ENCODE measurements at regions not wholly inside any gene's neighbourhood (a gene's known extent, or its start where the extent isn't known, plus 50 kb on each side); places are given as distances from the start of the nearest gene placed in this dataset.

DNA sequence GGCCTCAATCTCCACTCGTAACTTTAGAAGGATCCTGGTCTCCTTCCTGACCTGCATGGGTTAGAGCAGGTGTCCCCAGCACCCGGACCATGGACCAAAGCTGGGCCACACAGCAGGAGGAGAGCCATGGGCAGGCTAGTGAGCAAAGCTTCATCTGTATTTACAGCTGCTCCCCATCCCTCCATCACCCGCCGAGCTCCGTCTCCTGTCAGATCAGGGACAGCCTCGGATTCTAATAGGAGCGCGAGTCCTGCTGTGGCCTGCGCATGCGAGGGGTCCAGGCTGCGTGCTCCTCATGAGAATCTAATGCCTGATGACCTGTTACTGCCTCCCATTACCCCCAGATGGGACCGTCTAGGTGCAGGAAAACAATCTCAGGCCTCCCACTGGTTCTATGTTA lies 297.7 kb upstream of the SALL3 start:
- Histone ChIP-seq H3K4me3 (replicated peaks in 1 of 4; ENCODE audit: control extremely low read depth in 1 of 4, insufficient read depth in 1 of 4, low read depth in 3 of 4, low read length in 4 of 4) (no peak overlapping the region), H3K27me3 (ENCODE audit: control insufficient read depth, insufficient read depth, low read length) (no peaks in the 10 kb centered on the region), H3K79me2 (ENCODE audit: control insufficient read depth, insufficient read depth, low read length) (no peaks in the 10 kb centered on the region), H3K27ac (ENCODE audit: insufficient read depth, low read length) (no peak overlapping the region), H3K9me3 (ENCODE audit: control insufficient read depth, insufficient read depth, low read depth, low read length) (no peaks in the 10 kb centered on the region), H3K4me2 (ENCODE audit: extremely low read depth, insufficient read depth, low read length) (no peak overlapping the region), H3K4me1 (ENCODE audit: control insufficient read depth, extremely low read depth, insufficient read depth, low read length) (no peaks in the 10 kb centered on the region), H3K36me3 (ENCODE audit: control insufficient read depth, insufficient read depth, low read length) (no peaks in the 10 kb centered on the region), H3K9ac (ENCODE audit: insufficient read depth, low read length) (no peak overlapping the region), H2AFZ (ENCODE audit: low read length) (no peak overlapping the region), H4K20me1 (ENCODE audit: control insufficient read depth, extremely low read depth, insufficient read depth, low read length) (no peaks in the 10 kb centered on the region)
- no peak for DNase-seq (ENCODE audit: low read depth in 2 of 2)
- TF ChIP-seq, protein P1, sequence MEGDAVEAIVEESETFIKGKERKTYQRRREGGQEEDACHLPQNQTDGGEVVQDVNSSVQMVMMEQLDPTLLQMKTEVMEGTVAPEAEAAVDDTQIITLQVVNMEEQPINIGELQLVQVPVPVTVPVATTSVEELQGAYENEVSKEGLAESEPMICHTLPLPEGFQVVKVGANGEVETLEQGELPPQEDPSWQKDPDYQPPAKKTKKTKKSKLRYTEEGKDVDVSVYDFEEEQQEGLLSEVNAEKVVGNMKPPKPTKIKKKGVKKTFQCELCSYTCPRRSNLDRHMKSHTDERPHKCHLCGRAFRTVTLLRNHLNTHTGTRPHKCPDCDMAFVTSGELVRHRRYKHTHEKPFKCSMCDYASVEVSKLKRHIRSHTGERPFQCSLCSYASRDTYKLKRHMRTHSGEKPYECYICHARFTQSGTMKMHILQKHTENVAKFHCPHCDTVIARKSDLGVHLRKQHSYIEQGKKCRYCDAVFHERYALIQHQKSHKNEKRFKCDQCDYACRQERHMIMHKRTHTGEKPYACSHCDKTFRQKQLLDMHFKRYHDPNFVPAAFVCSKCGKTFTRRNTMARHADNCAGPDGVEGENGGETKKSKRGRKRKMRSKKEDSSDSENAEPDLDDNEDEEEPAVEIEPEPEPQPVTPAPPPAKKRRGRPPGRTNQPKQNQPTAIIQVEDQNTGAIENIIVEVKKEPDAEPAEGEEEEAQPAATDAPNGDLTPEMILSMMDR (conservative IDR thresholded peaks at IDR 0.05 in 1 of 2, IDR thresholded peaks at IDR 0.05 in 1 of 2; ENCODE audit: low read depth in 1 of 2, low read length in 2 of 2) = no peak
- TF ChIP-seq EZH2 (IDR thresholded peaks at IDR 0.05; ENCODE audit: low read length, missing control alignments) = no peak

DNA sequence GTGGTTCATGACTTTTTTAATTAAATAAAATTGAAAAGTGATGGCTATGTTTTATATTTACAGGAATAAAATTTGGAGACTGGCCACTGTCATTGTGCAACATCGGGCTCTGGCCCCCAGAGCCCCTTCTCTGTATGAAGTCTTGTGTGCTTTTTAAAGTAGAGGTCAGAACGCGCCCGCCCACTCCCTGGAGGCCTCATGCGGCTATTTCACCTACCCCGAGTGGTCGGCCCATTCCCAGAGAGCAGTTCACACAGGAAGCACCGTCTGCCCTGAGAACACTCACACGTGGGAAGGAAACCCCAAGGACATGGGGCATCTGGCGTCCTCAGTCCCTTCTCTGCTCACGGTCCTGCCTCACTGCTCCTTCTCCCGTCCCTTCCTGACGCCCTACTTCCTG lies 296.9 kb upstream of the SALL3 start:
- Histone ChIP-seq H3K4me3 (replicated peaks in 1 of 4; ENCODE audit: control extremely low read depth in 1 of 4, insufficient read depth in 1 of 4, low read depth in 3 of 4, low read length in 4 of 4) (no peak overlapping the region), H3K4me2 (ENCODE audit: extremely low read depth, insufficient read depth, low read length) (no peak overlapping the region), H3K79me2 (ENCODE audit: control insufficient read depth, insufficient read depth, low read length) (no peaks in the 10 kb centered on the region), H3K9me3 (ENCODE audit: control insufficient read depth, insufficient read depth, low read depth, low read length) (no peaks in the 10 kb centered on the region), H3K4me1 (ENCODE audit: control insufficient read depth, extremely low read depth, insufficient read depth, low read length) (no peaks in the 10 kb centered on the region), H2AFZ (ENCODE audit: low read length) (no peak overlapping the region), H3K9ac (ENCODE audit: insufficient read depth, low read length) (no peak overlapping the region), H3K27ac (ENCODE audit: insufficient read depth, low read length) (no peak overlapping the region), H4K20me1 (ENCODE audit: control insufficient read depth, extremely low read depth, insufficient read depth, low read length) (no peaks in the 10 kb centered on the region), H3K36me3 (ENCODE audit: control insufficient read depth, insufficient read depth, low read length) (no peaks in the 10 kb centered on the region), H3K27me3 (ENCODE audit: control insufficient read depth, insufficient read depth, low read length) (no peaks in the 10 kb centered on the region)
- DNase-seq (ENCODE audit: low read depth in 2 of 2) = no peak
- no peak for TF ChIP-seq EZH2 (IDR thresholded peaks at IDR 0.05; ENCODE audit: low read length, missing control alignments)
- TF ChIP-seq, protein P1 (conservative IDR thresholded peaks at IDR 0.05 in 1 of 2, IDR thresholded peaks at IDR 0.05 in 1 of 2; ENCODE audit: low read depth in 1 of 2, low read length in 2 of 2) = no peak

DNA sequence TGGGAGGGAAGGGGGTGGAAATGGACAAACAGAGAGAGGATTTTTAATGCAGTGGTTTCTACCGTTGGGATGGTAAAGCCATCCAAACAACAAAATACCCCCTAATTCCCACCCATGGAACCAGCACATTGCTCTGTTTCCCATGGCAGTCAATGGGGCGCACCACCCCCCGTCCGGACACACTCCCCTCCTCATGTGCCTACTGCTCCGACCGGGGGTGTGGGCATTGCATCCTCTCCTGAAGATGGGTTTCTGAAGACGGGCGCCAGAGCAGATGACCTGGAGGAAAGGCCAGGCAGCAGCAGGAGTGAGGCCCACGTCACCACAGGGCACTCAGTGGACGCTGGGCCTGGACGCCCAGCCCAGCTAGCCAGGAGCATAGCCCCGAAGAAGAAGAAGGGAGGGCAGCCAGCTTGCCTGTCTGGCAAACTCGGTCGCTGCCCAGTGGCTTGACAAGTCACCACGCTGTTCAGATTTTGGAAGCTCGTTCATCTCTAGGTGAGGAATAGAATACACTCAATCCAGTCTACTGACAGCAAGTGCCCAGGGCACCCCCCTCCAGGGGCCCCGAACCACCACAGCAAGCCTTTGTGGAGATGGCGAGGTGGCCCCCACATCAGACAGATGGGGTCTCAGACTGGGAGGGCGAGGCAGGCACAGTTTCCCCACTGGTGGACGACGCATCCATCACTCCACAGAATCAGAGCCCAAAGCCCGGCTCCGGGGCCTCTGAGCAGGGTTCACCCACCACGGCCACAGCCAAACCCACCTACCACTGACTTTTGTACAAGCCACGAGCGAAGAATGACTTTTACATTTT lies 296.2 kb upstream of the SALL3 start:
- Histone ChIP-seq H3K9ac (ENCODE audit: insufficient read depth, low read length) (no peak overlapping the region), H2AFZ (ENCODE audit: low read length) (no peak overlapping the region), H3K36me3 (ENCODE audit: control insufficient read depth, insufficient read depth, low read length) (no peaks in the 10 kb centered on the region), H3K27ac (ENCODE audit: insufficient read depth, low read length) (no peak overlapping the region), H4K20me1 (ENCODE audit: control insufficient read depth, extremely low read depth, insufficient read depth, low read length) (no peaks in the 10 kb centered on the region), H3K79me2 (ENCODE audit: control insufficient read depth, insufficient read depth, low read length) (no peaks in the 10 kb centered on the region), H3K4me1 (ENCODE audit: control insufficient read depth, extremely low read depth, insufficient read depth, low read length) (no peaks in the 10 kb centered on the region), H3K4me2 (ENCODE audit: extremely low read depth, insufficient read depth, low read length) (no peak overlapping the region), H3K27me3 (ENCODE audit: control insufficient read depth, insufficient read depth, low read length) (no peaks in the 10 kb centered on the region), H3K9me3 (ENCODE audit: control insufficient read depth, insufficient read depth, low read depth, low read length) (no peaks in the 10 kb centered on the region), H3K4me3 (replicated peaks in 1 of 4; ENCODE audit: control extremely low read depth in 1 of 4, insufficient read depth in 1 of 4, low read depth in 3 of 4, low read length in 4 of 4) (no peak overlapping the region)
- no peak for TF ChIP-seq EZH2 (IDR thresholded peaks at IDR 0.05; ENCODE audit: low read length, missing control alignments)
- TF ChIP-seq, protein P1 (conservative IDR thresholded peaks at IDR 0.05 in 1 of 2, IDR thresholded peaks at IDR 0.05 in 1 of 2; ENCODE audit: low read depth in 1 of 2, low read length in 2 of 2) = no peak
- no peak for DNase-seq (ENCODE audit: low read depth in 2 of 2)

All from fibroblast of lung (primary cell).